HG03432 (cell line): ENCODE measurements at regions not wholly inside any gene's neighbourhood (a gene's known extent, or its start where the extent isn't known, plus 50 kb on each side); places are given as distances from the start of the nearest gene placed in this dataset.
A peak's percentile ranks its signal among the peaks of the same experiment; 100 is the strongest.

Experiments used
- ATAC-seq: cut with Tn5 transposase; IDR thresholded peaks from one replicate; pipeline ENCODE4 v1.9.1; 2021; ENCODE audit warnings: mild to moderate bottlenecking, moderate library complexity; ENCODE audit not compliant: unreplicated experiment

GRCh38 chr10:44042075-44042770, 342.7 kb downstream of the CXCL12 start:
- no peak for ATAC-seq

GRCh38 chr10:44039599-44039998, 345.3 kb downstream of the CXCL12 start:
- no peak for ATAC-seq

GRCh38 chr10:44036425-44036824, 348.5 kb downstream of the CXCL12 start:
- ATAC-seq: no peak

GRCh38 chr10:44035474-44036197, 349.3 kb downstream of the CXCL12 start:
- ATAC-seq: peak; percentile 70

GRCh38 chr10:44034946-44035345, 350.0 kb downstream of the CXCL12 start:
- no peak for ATAC-seq

GRCh38 chr10:44033008-44033407, 351.9 kb downstream of the CXCL12 start:
- no peak for ATAC-seq

- ATAC-seq: no peak
Observed at GRCh38 chr10:44032216-44032615, 352.7 kb downstream of the CXCL12 start.

GRCh38 chr10:44030738-44031137, 354.2 kb downstream of the CXCL12 start:
- ATAC-seq: no peak

- ATAC-seq: peak; percentile 91
Observed at GRCh38 chr10:44030132-44030531, 354.8 kb downstream of the CXCL12 start.

GRCh38 chr10:44028384-44029137, 356.3 kb downstream of the CXCL12 start:
- no peak for ATAC-seq

- no peak for ATAC-seq
Observed at GRCh38 chr10:44024356-44025116, 360.4 kb downstream of the CXCL12 start.

GRCh38 chr10:44023517-44023916, 361.4 kb downstream of the CXCL12 start:
- ATAC-seq: no peak

GRCh38 chr10:44022203-44022602, 362.7 kb downstream of the CXCL12 start:
- ATAC-seq: no peak

GRCh38 chr10:44020322-44021111, 364.4 kb downstream of the CXCL12 start:
- ATAC-seq: peak; percentile 75

- no peak for ATAC-seq
Observed at GRCh38 chr10:44017483-44018145, 367.3 kb downstream of the CXCL12 start.

GRCh38 chr10:44016589-44017482, 368.1 kb downstream of the CXCL12 start:
- ATAC-seq: peak; percentile 26

GRCh38 chr10:44015702-44016500, 367.2 kb upstream of the ZNF32 start:
- ATAC-seq: no peak
